GM13977 (cell line): ENCODE measurements at regions not wholly inside any gene's neighbourhood (a gene's known extent, or its start where the extent isn't known, plus 50 kb on each side); places are given as distances from the start of the nearest gene placed in this dataset.

Source experiments
- DNase-seq: peaks from one replicate; pipeline ENCODE4 v3.0.0; 2012; ENCODE audit warnings: low spot score
- in situ Hi-C: fragments of 300-500 bp; cut with MboI; formaldehyde crosslinking; loops from one replicate; pipeline ENCODE4 v1.12.0; 2022; ENCODE audit warnings: low sequenced_read_pairs, low pct_unique_long_range_greater_than_20kb, mixed read lengths, inconsistent platforms; ENCODE audit not compliant: unreplicated experiment
- TF ChIP-seq, protein P1 (sequence below): IDR thresholded peaks from 2 replicates; pipeline ENCODE4 v1.5.1; 2012; ENCODE audit warnings: mild to moderate bottlenecking, control low read depth; ENCODE audit not compliant: insufficient read depth; ENCODE audit errors: extremely low read depth, missing control alignments

DNA sequence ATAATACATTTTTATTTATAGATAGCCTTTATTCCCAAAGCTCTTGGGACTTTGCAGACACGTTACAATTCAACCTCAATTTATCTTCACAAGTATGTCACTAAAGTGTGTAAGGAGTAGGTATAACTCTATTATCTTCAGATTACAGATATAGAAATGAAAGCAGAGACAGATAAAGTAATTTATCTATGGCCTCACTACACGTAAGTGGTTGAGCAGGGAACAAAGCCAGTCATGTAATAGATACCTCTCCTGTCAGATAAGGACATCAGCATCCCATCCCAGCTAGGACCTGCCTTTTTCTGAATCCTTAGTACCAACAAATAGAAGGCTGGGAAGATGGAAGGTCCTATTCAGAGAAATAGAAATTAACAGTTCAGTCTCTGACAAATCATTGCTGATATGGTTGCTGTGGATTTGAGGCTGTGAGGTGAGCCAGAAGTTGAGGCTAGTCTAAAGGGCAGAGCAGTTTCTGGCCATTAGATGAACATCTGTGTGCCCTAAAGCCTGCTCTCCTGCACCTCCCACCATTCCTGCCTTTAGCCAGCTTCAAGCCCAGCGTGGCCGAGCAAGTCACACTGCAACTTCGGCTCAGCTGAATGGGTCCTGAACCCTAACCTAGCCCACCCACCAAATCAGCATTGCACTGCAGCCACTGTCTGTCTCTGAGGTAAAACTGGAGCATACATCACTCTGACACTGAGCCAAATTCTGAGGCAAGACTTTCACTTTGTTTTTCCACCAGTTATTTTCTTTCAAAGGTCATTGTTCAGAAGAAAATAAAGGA, 71.1 kb upstream of the PLEKHA5 start:
- TF ChIP-seq, protein P1, sequence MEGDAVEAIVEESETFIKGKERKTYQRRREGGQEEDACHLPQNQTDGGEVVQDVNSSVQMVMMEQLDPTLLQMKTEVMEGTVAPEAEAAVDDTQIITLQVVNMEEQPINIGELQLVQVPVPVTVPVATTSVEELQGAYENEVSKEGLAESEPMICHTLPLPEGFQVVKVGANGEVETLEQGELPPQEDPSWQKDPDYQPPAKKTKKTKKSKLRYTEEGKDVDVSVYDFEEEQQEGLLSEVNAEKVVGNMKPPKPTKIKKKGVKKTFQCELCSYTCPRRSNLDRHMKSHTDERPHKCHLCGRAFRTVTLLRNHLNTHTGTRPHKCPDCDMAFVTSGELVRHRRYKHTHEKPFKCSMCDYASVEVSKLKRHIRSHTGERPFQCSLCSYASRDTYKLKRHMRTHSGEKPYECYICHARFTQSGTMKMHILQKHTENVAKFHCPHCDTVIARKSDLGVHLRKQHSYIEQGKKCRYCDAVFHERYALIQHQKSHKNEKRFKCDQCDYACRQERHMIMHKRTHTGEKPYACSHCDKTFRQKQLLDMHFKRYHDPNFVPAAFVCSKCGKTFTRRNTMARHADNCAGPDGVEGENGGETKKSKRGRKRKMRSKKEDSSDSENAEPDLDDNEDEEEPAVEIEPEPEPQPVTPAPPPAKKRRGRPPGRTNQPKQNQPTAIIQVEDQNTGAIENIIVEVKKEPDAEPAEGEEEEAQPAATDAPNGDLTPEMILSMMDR = no peak
- no peak for DNase-seq
- in situ Hi-C loops = loop anchor here (25.0 kb wide), 1 partner anchor 96 kb away; no protein-coding TSS in a partner anchor

DNA sequence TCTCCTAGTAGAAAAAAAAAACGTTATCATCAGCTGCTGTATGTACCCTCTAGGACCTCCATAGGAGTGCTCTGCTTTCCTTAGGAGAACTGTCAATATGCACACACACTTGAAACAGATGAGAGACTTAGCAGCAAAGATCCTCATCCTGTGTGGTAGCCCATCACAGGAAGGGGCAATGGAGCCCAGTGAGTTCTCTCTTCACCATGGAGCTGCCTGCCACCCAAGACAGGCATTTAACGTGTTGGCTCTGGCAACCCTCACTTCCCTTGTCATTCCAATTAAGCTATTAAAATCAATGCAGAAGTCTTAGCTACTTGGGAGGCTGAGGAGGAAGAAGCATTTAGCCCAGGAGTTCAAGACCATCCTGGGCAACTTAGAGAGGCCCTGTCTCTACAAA, 64.8 kb upstream of the PLEKHA5 start:
- no peak for DNase-seq
- in situ Hi-C loops = loop anchor here (25.0 kb wide), 1 partner anchor 102 kb away; no protein-coding TSS in a partner anchor
- TF ChIP-seq, protein P1 = no peak

DNA sequence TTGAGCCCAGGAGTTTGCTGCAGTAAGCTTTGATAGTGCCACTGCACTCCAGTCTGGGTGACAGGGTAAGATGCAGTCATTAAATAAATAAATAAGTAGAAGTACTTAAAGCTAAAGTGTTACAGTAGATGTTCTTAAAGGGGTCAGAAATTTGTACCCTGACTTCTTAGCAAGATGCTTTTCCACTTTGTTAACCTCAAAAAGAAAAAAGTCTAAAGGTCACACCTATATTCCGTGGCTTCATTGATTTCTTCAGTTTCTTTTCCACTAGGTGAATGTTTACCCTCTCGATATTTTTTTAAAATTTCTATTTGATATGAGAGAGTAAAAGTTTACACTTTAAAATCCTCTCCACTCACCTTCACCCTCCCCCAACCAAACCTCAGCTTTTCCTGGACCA, 64.3 kb upstream of the PLEKHA5 start:
- TF ChIP-seq, protein P1 = no peak
- in situ Hi-C loops = loop anchor here (25.0 kb wide), 1 partner anchor 103 kb away; no protein-coding TSS in a partner anchor
- no peak for DNase-seq

DNA sequence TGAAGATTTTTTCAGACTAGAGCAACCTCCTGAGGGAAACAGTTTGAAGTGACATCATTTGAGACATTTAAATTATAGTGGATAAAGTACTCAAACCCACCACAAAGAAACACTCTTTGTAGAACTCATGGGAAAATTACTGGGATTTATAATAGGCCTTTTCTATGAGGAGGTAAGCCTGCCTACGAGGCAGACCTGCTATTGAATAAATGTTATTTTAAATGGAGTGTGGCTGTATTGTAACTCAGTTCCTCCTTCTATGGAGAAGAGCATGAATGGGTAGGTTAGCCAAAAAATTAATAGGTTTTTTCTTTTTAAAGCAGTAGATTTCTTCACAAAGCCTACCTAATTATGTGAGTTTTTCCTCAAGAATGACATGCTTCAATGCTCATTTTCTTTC, 63.7 kb upstream of the PLEKHA5 start:
- TF ChIP-seq, protein P1 = no peak
- DNase-seq = no peak
- in situ Hi-C loops = loop anchor here (25.0 kb wide), 1 partner anchor 104 kb away; no protein-coding TSS in a partner anchor

DNA sequence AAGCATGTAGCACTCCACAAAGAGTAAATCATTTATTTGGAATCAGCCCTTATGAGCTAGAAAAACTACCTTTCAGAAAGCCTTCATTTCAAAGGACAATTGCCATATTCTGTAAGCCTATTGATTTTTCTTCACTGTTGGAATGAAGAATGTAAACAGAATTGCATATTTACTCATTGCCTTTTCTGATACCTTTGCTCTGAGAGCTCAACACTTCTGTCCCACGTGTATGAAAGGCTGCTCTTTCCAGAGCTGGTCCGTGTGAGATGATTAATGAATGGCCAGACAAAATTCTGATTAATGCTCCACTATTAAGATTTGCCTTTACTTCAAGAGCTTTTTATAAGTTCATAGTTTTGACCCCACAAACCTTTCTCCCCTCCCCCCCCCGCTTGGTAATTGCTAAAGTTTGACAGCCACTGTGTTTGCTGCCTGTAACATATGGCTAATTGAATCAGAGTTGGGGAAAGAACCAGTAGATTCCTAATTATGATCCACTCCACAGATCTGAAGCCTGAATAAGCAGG, 63.0 kb upstream of the PLEKHA5 start:
- in situ Hi-C loops = loop anchor here (25.0 kb wide), 1 partner anchor 104 kb away; no protein-coding TSS in a partner anchor
- TF ChIP-seq, protein P1 = no peak
- no peak for DNase-seq

DNA sequence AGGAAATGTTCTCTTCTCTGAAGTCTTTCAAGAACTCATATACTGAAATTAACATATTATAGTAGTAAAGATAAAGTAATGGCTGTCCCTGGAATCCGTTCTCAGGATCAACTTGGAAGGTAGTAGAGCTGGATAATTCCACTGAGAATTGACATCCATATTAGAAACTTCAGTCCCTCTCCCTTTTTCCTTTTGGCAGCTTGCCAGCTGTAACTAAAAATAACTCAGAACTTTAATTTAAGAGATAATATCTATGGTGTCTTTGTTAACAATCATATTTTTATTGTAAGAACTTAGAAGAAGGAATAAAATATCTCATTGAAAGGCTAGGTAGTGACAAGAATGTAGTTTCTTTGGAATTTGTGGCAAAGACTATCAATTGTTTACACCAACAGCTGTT, 61.4 kb upstream of the PLEKHA5 start:
- TF ChIP-seq, protein P1 = no peak
- no peak for DNase-seq
- in situ Hi-C loops = loop anchor here (25.0 kb wide), 1 partner anchor 106 kb away; no protein-coding TSS in a partner anchor
